Liver (tissue), 8 donors: ENCODE measurements at regions not wholly inside any gene's neighbourhood (a gene's known extent, or its start where the extent isn't known, plus 50 kb on each side); places are given as distances from the start of the nearest gene placed in this dataset.

ENCODE experiments used
- DNase-seq: peaks from one replicate; pipeline ENCODE4 v3.0.0-alpha.2; 2017; ENCODE audit warnings: low spot score
- H3K27ac ChIP-seq, 2 donors: one replicate each; pipeline ENCODE4 v1.7.0; 2013; ENCODE audit warnings: inconsistent platforms in 2 of 2, low read length in 2 of 2, control low read depth in 1 of 2, low read depth in 1 of 2, mild to moderate bottlenecking in 1 of 2
- H3K27me3 ChIP-seq, 4 donors: one replicate each; pipeline versions ENCODE4 v1.6.1 to v1.7.0; 2013; ENCODE audit warnings: low read length in 3 of 4, inconsistent platforms in 1 of 4, mild to moderate bottlenecking in 1 of 4, moderate library complexity in 1 of 4; ENCODE audit not compliant: control insufficient read depth in 4 of 4, insufficient read depth in 4 of 4
- H3K36me3 ChIP-seq, 4 donors: one replicate each; pipeline versions ENCODE4 v1.6.1 to v1.7.0; 2013; ENCODE audit warnings: low read length in 3 of 4, mild to moderate bottlenecking in 3 of 4, low read depth in 1 of 4, moderate library complexity in 1 of 4; ENCODE audit not compliant: control insufficient read depth in 4 of 4, insufficient read depth in 3 of 4
- H3K4me1 ChIP-seq, 4 donors: one replicate each; pipeline versions ENCODE4 v1.6.1 to v1.7.0; 2013; ENCODE audit warnings: low read length in 3 of 4, mild to moderate bottlenecking in 3 of 4, moderate library complexity in 1 of 4; ENCODE audit not compliant: control insufficient read depth in 4 of 4, insufficient read depth in 4 of 4
- H3K4me3 ChIP-seq, 3 donors: one replicate each; pipeline versions ENCODE4 v1.6.1 to v1.7.0; 2013; ENCODE audit warnings: low read length in 3 of 3, control low read depth in 1 of 3, low read depth in 1 of 3, mild to moderate bottlenecking in 1 of 3
- H3K9ac ChIP-seq, 2 donors: one replicate each; pipeline ENCODE4 v1.7.0; 2013; ENCODE audit warnings: low read length in 2 of 2, mild to moderate bottlenecking in 2 of 2, moderate library complexity in 2 of 2, control low read depth in 1 of 2, low read depth in 1 of 2
- H3K9me3 ChIP-seq, 4 donors: one replicate each; pipeline versions ENCODE4 v1.6.1 to v1.7.0; 2013; ENCODE audit warnings: low read length in 3 of 4; ENCODE audit not compliant: control insufficient read depth in 4 of 4
- ATF3 ChIP-seq: IDR thresholded peaks from 2 replicates; pipeline ENCODE4 v1.6.1; 2016; ENCODE audit warnings: antibody characterized with exemption
- CTCF ChIP-seq: fragments of 150-350 bp; IDR thresholded peaks from 2 replicates; pipeline ENCODE4 v1.5.1; 2017; ENCODE audit warnings: improper control_type of control experiment, low read depth, low read length; ENCODE audit not compliant: missing input control
- EGR1 ChIP-seq, 2 donors: IDR thresholded peaks; 2 replicates each; pipeline ENCODE4 v1.6.1; 2016 to 2018; ENCODE audit warnings: antibody characterized with exemption in 2 of 2, low read depth in 2 of 2
- FOXA1 ChIP-seq: IDR thresholded peaks from 2 replicates; pipeline ENCODE4 v1.6.1; 2016; ENCODE audit warnings: antibody characterized with exemption
- FOXA2 ChIP-seq: IDR thresholded peaks from 2 replicates; pipeline ENCODE4 v1.6.1; 2016; ENCODE audit warnings: antibody characterized with exemption
- GABPA ChIP-seq, 2 donors: IDR thresholded peaks in 1 of 2; conservative IDR thresholded peaks in 1 of 2; 2 replicates each; pipeline ENCODE4 v1.6.1; 2016; ENCODE audit warnings: antibody characterized with exemption in 2 of 2, mild to moderate bottlenecking in 1 of 2, moderate library complexity in 1 of 2
- HNF4A ChIP-seq, 2 donors: conservative IDR thresholded peaks; 2 replicates each; pipeline ENCODE4 v1.6.1; 2016; ENCODE audit warnings: antibody characterized with exemption in 2 of 2, mild to moderate bottlenecking in 2 of 2
- HNF4G ChIP-seq: IDR thresholded peaks from 2 replicates; pipeline ENCODE4 v1.6.1; 2016; ENCODE audit warnings: antibody characterized with exemption
- JUND ChIP-seq, 2 donors: IDR thresholded peaks; 2 replicates each; pipeline ENCODE4 v1.6.1; 2016; ENCODE audit warnings: antibody characterized with exemption in 2 of 2
- MAX ChIP-seq: IDR thresholded peaks from 2 replicates; pipeline ENCODE4 v1.6.1; 2016; ENCODE audit warnings: antibody characterized with exemption
- NR2F2 ChIP-seq: IDR thresholded peaks from 2 replicates; pipeline ENCODE4 v1.6.1; 2016; ENCODE audit warnings: antibody characterized with exemption
- RAD21 ChIP-seq, 2 donors: IDR thresholded peaks; 2 replicates each; pipeline ENCODE4 v1.6.1; 2016; ENCODE audit warnings: antibody characterized with exemption in 2 of 2, mild to moderate bottlenecking in 2 of 2
- REST ChIP-seq: IDR thresholded peaks from 2 replicates; pipeline ENCODE4 v1.6.1; 2016; ENCODE audit warnings: antibody characterized with exemption, mild to moderate bottlenecking
- RXRA ChIP-seq, 2 donors: IDR thresholded peaks; 2 replicates each; pipeline ENCODE4 v1.6.1; 2017 to 2018; ENCODE audit warnings: antibody characterized with exemption in 2 of 2, mild to moderate bottlenecking in 1 of 2
- SP1 ChIP-seq: IDR thresholded peaks from 2 replicates; pipeline ENCODE4 v1.6.1; 2018; ENCODE audit warnings: antibody characterized with exemption, mild to moderate bottlenecking
- TAF1 ChIP-seq: conservative IDR thresholded peaks from 2 replicates; pipeline ENCODE4 v1.6.1; 2016; ENCODE audit warnings: antibody characterized with exemption, mild to moderate bottlenecking
- YY1 ChIP-seq: IDR thresholded peaks from 2 replicates; pipeline ENCODE4 v1.6.1; 2016; ENCODE audit warnings: antibody characterized with exemption, mild to moderate bottlenecking
- ZBTB33 ChIP-seq: IDR thresholded peaks from 2 replicates; pipeline ENCODE4 v1.6.1; 2016; ENCODE audit warnings: antibody characterized with exemption
- WGBS: extraction: QIAGEN DNeasy Blood & Tissue Kit; methylation state at CpG from one replicate; pipeline ENCODE4 v1.1.7; 2013; 5-methylcytosine and 5-hydroxymethylcytosine counted together
- donor health status: healthy.
- donor health status: healthy.
- donor health status: healthy.
- donor health status: healthy.
- donor health status: healthy.

GRCh38 chr2:59008950-59009349, 767.8 kb upstream of the FANCL start:
- H3K9ac ChIP-seq: no peak overlapping the region
- DNase-seq: no peak
- no peaks in the 10 kb centered on the region for H3K36me3 ChIP-seq
- no peaks in the 10 kb centered on the region for H3K4me1 ChIP-seq
- H3K27ac ChIP-seq: no peak overlapping the region
- no peak overlapping the region for H3K4me3 ChIP-seq
- H3K9me3 ChIP-seq: no peaks in the 10 kb centered on the region
- TF ChIP-seq FOXA2 (no peak), GABPA (IDR thresholded peaks at IDR 0.05 in 1 of 2, conservative IDR thresholded peaks at IDR 0.05 in 1 of 2) (no peak), ATF3 (no peak), MAX (no peak), RXRA (IDR thresholded peaks at IDR 0.05) (no peak), REST (no peak), HNF4G (no peak), YY1 (no peak), JUND (IDR thresholded peaks at IDR 0.05) (no peak), NR2F2 (no peak), ZBTB33 (no peak), FOXA1 (no peak), HNF4A (conservative IDR thresholded peaks at IDR 0.05) (no peak), TAF1 (no peak), RAD21 (IDR thresholded peaks at IDR 0.05) (no peak)
- no peaks in the 10 kb centered on the region for H3K27me3 ChIP-seq

GRCh38 chr2:59005836-59006615, 764.9 kb upstream of the FANCL start:
- Histone ChIP-seq H3K9ac (no peak overlapping the region), H3K9me3 (no peaks in the 10 kb centered on the region), H3K4me3 (no peak overlapping the region), H3K27me3 (no peaks in the 10 kb centered on the region), H3K36me3 (no peaks in the 10 kb centered on the region), H3K27ac (no peak overlapping the region), H3K4me1 (peaks cover 0 to 2% (median 0%) of the 10 kb centered on the region in 4 donors)
- DNase-seq: no peak
- 77% methylated on average over 5 of the region's 5 CpGs for WGBS
- TF ChIP-seq SP1 (no peak), CTCF (no peak), TAF1 (no peak), GABPA (IDR thresholded peaks at IDR 0.05 in 1 of 2, conservative IDR thresholded peaks at IDR 0.05 in 1 of 2) (no peak), HNF4A (conservative IDR thresholded peaks at IDR 0.05) (no peak), ATF3 (no peak), RAD21 (IDR thresholded peaks at IDR 0.05) (no peak), FOXA2 (no peak), NR2F2 (no peak), EGR1 (IDR thresholded peaks at IDR 0.05; ENCODE audit: low read depth in 2 of 2) (no peak), YY1 (no peak), RXRA (IDR thresholded peaks at IDR 0.05) (no peak), REST (no peak), JUND (IDR thresholded peaks at IDR 0.05) (no peak)
